H9 (cell line): ENCODE measurements at regions not wholly inside any gene's neighbourhood (a gene's known extent, or its start where the extent isn't known, plus 50 kb on each side); places are given as distances from the start of the nearest gene placed in this dataset.

ENCODE experiments used
- DNase-seq: peaks from one replicate; pipeline ENCODE4 v3.0.0-alpha.2; 2017
- H2AFZ ChIP-seq: one replicate; pipeline ENCODE4 v1.6.1; 2013; ENCODE audit warnings: mild to moderate bottlenecking, low read length, control low read depth, moderate library complexity
- H2AK5ac ChIP-seq: 2 replicates; pipeline ENCODE4 v1.6.1; 2013; ENCODE audit warnings: low read length, control low read depth, mixed read lengths; ENCODE audit not compliant: insufficient read length
- H2BK120ac ChIP-seq: one replicate; pipeline ENCODE4 v1.6.1; 2013; ENCODE audit warnings: low read depth, mild to moderate bottlenecking, low read length, control low read depth, inconsistent platforms; ENCODE audit not compliant: poor library complexity, severe bottlenecking
- H2BK12ac ChIP-seq: 2 replicates; pipeline ENCODE4 v1.6.1; 2013; ENCODE audit warnings: low read length, control low read depth, mixed read lengths, low read depth; ENCODE audit not compliant: insufficient read length
- H2BK15ac ChIP-seq: 2 replicates; pipeline ENCODE4 v1.6.1; 2013; ENCODE audit warnings: low read depth, low read length, control low read depth
- H2BK20ac ChIP-seq: one replicate; pipeline ENCODE4 v1.6.1; 2013; ENCODE audit warnings: low read depth, mild to moderate bottlenecking, low read length, control low read depth, inconsistent platforms; ENCODE audit not compliant: poor library complexity, severe bottlenecking
- H2BK5ac ChIP-seq: 2 replicates; pipeline ENCODE4 v1.6.1; 2013; ENCODE audit warnings: low read length, control low read depth, mixed read lengths; ENCODE audit not compliant: insufficient read length
- H3K14ac ChIP-seq: 2 replicates; pipeline ENCODE4 v1.6.1; 2013; ENCODE audit warnings: low read length, control low read depth; ENCODE audit not compliant: insufficient read depth
- H3K18ac ChIP-seq: 2 replicates; pipeline ENCODE4 v1.6.1; 2013; ENCODE audit warnings: low read depth, mild to moderate bottlenecking, mixed read lengths, low read length, control low read depth; ENCODE audit not compliant: insufficient read length
- H3K23ac ChIP-seq: 2 replicates; pipeline ENCODE4 v1.6.1; 2013; ENCODE audit warnings: low read length, control low read depth, mixed read lengths, low read depth; ENCODE audit not compliant: insufficient read length
- H3K23me2 ChIP-seq: 2 replicates; pipeline ENCODE4 v1.6.1; 2013; ENCODE audit warnings: low read depth, mild to moderate bottlenecking, mixed read lengths, low read length, control low read depth; ENCODE audit not compliant: insufficient read length, poor library complexity, severe bottlenecking
- H3K27ac ChIP-seq: 2 replicates; pipeline ENCODE4 v1.5.1; 2013; ENCODE audit warnings: low read length, control low read depth, mixed read lengths, low read depth; ENCODE audit not compliant: insufficient read length
- H3K27me3 ChIP-seq: 2 replicates; pipeline ENCODE4 v1.6.1; 2013; ENCODE audit warnings: low read length, control low read depth, inconsistent platforms; ENCODE audit not compliant: insufficient read depth
- H3K4ac ChIP-seq: 2 replicates; pipeline ENCODE4 v1.6.1; 2013; ENCODE audit warnings: low read depth, mild to moderate bottlenecking, control low read depth, inconsistent platforms, low read length, moderate library complexity
- H3K4me1 ChIP-seq: 2 replicates; pipeline ENCODE4 v1.6.1; 2013; ENCODE audit warnings: low read length, control low read depth, inconsistent platforms; ENCODE audit not compliant: insufficient read depth
- H3K4me2 ChIP-seq: 2 replicates; pipeline ENCODE4 v1.6.1; 2013; ENCODE audit warnings: low read length, control low read depth, mixed read lengths; ENCODE audit not compliant: insufficient read length, insufficient read depth
- H3K56ac ChIP-seq: 2 replicates; pipeline ENCODE4 v1.6.1; 2013; ENCODE audit warnings: low read depth, mild to moderate bottlenecking, mixed read lengths, low read length, control low read depth; ENCODE audit not compliant: insufficient read length
- H3K79me1 ChIP-seq: 2 replicates; pipeline ENCODE4 v1.6.1; 2013; ENCODE audit warnings: low read depth, mild to moderate bottlenecking, moderate library complexity, low read length, control low read depth, inconsistent platforms; ENCODE audit not compliant: insufficient read depth, poor library complexity, severe bottlenecking
- H3K79me2 ChIP-seq: 2 replicates; pipeline ENCODE4 v1.6.1; 2013; ENCODE audit warnings: low read length, control low read depth, inconsistent platforms; ENCODE audit not compliant: insufficient read depth
- H3K9ac ChIP-seq: 2 replicates; pipeline ENCODE4 v1.6.1; 2013; ENCODE audit warnings: low read length, control low read depth, mixed read lengths; ENCODE audit not compliant: insufficient read length; ENCODE audit errors: extremely low read depth
- H3K9me3 ChIP-seq: one replicate; pipeline ENCODE4 v1.6.1; 2013; ENCODE audit warnings: low read depth, low read length, inconsistent platforms; ENCODE audit not compliant: control insufficient read depth
- H3T11ph ChIP-seq: one replicate; pipeline ENCODE4 v1.6.1; 2013; ENCODE audit warnings: mild to moderate bottlenecking, low read length, control low read depth, inconsistent platforms
- H4K20me1 ChIP-seq: one replicate; pipeline ENCODE4 v1.6.1; 2013; ENCODE audit not compliant: control insufficient read depth, insufficient read length, insufficient read depth
- H4K5ac ChIP-seq: 2 replicates; pipeline ENCODE4 v1.6.1; 2013; ENCODE audit warnings: low read depth, mild to moderate bottlenecking, mixed read lengths, low read length, control low read depth; ENCODE audit not compliant: insufficient read length
- H4K8ac ChIP-seq: replicated peaks from 2 replicates; pipeline ENCODE4 v1.6.1; 2013; ENCODE audit warnings: low read length, control low read depth, mixed read lengths, low read depth; ENCODE audit not compliant: insufficient read length
- H4K91ac ChIP-seq: 2 replicates; pipeline ENCODE4 v1.6.1; 2013; ENCODE audit warnings: low read depth, mild to moderate bottlenecking, moderate library complexity, mixed read lengths, low read length, control low read depth; ENCODE audit not compliant: insufficient read length
- H3K27ac Mint-ChIP-seq, 3 experiments: 2 replicates in 2 of 3; 3 replicates in 1 of 3; pipeline ENCODE4 v1.8.0; 2020 to 2021; ENCODE audit warnings: mixed read lengths in 3 of 3, mild to moderate bottlenecking in 1 of 3, moderate library complexity in 1 of 3
- H3K27me3 Mint-ChIP-seq: 2 replicates; pipeline ENCODE4 v1.8.0; 2021; ENCODE audit warnings: low read depth, mild to moderate bottlenecking, moderate library complexity, mixed read lengths
- H3K36me3 Mint-ChIP-seq, 3 experiments: 2 replicates in 2 of 3; 3 replicates in 1 of 3; pipeline ENCODE4 v1.8.0; 2020 to 2021; ENCODE audit warnings: low read depth in 3 of 3, mixed read lengths in 3 of 3; ENCODE audit not compliant: insufficient read depth in 1 of 3
- H3K4me1 Mint-ChIP-seq, 2 experiments: 2 replicates each; pipeline ENCODE4 v1.8.0; 2020; ENCODE audit warnings: mixed read lengths in 2 of 2
- H3K4me3 Mint-ChIP-seq, 2 experiments: 2 replicates in 1 of 2; 3 replicates in 1 of 2; pipeline ENCODE4 v1.8.0; 2020 to 2021; ENCODE audit warnings: mild to moderate bottlenecking in 2 of 2, mixed read lengths in 2 of 2, moderate library complexity in 1 of 2
- H3K9me3 Mint-ChIP-seq, 2 experiments: 2 replicates in 1 of 2; 3 replicates in 1 of 2; pipeline ENCODE4 v1.8.0; 2020; ENCODE audit warnings: mild to moderate bottlenecking in 2 of 2, mixed read lengths in 2 of 2, moderate library complexity in 1 of 2
- CTCF ChIP-seq: fragments of 200-600 bp; sonication (generic); conservative IDR thresholded peaks from 3 replicates; pipeline ENCODE4 v1.8.0; 2021; ENCODE audit warnings: antibody characterized with exemption, mild to moderate bottlenecking
- WGBS: extraction: QIAGEN DNeasy Blood & Tissue Kit; methylation state at CpG from one replicate; pipeline ENCODE4 v1.1.7; 2013; ENCODE audit warnings: missing lambda C conversion rate, low lambda C conversion rate, mixed read lengths; ENCODE audit not compliant: insufficient read length; ENCODE audit errors: extremely low coverage; 5-methylcytosine and 5-hydroxymethylcytosine counted together

- Histone ChIP-seq H2BK15ac (no peak overlapping the region), H3K79me2 (no peaks in the 10 kb centered on the region), H3K4ac (no peak overlapping the region), H2AK5ac (no peak overlapping the region), H4K91ac (no peak overlapping the region), H2BK20ac (no peak overlapping the region), H3K9ac (no peak overlapping the region), H3K27ac (no peak overlapping the region), H4K20me1 (no peaks in the 10 kb centered on the region), H3K23ac (no peak overlapping the region), H3K9me3 (no peaks in the 10 kb centered on the region), H3K79me1 (no peaks in the 10 kb centered on the region), H3K4me2 (no peak overlapping the region), H2BK12ac (no peak overlapping the region), H3K23me2 (no peaks in the 10 kb centered on the region), H3K14ac (no peak overlapping the region), H3K56ac (no peak overlapping the region), H3K27me3 (no peaks in the 10 kb centered on the region), H2AFZ (no peak overlapping the region), H3K4me1 (no peaks in the 10 kb centered on the region), H3K18ac (no peak overlapping the region), H2BK5ac (no peak overlapping the region), H4K5ac (no peak overlapping the region), H3T11ph (no peak overlapping the region), H4K8ac (no peak overlapping the region), H2BK120ac (no peak overlapping the region)
- no peak for TF ChIP-seq CTCF
- Mint-ChIP-seq H3K27ac (no peak overlapping the region), H3K4me3 (no peak overlapping the region), H3K9me3 (no peaks in the 10 kb centered on the region), H3K27me3 (no peaks in the 10 kb centered on the region; the same call in none of the 2 replicates), H3K4me1 (no peaks in the 10 kb centered on the region), H3K36me3 (no peaks in the 10 kb centered on the region)
- WGBS, result no CpG with 5 or more reads among the region's 2 CpGs
- DNase-seq, result no peak
Observed at GRCh38 chr2:177037569-177037968, 175.0 kb upstream of the HNRNPA3 start.
